WI38 (cell line): ENCODE measurements at regions not wholly inside any gene's neighbourhood (a gene's known extent, or its start where the extent isn't known, plus 50 kb on each side); places are given as distances from the start of the nearest gene placed in this dataset.
"Not testable (repeated sequence)": the region's sequence is repeated elsewhere in the genome, so short reads cannot be mapped to it uniquely, and the experiment has no call there.

Experiments
- H3K4me3 ChIP-seq: 2 replicates; pipeline ENCODE4 v1.5.1; 2011; ENCODE audit warnings: low read depth, mild to moderate bottlenecking, control low read depth, low read length
- TF ChIP-seq, protein P1 (sequence below): IDR thresholded peaks from 2 replicates; pipeline ENCODE4 v1.5.1; 2012; ENCODE audit warnings: low read depth, mild to moderate bottlenecking, control low read depth, low read length

GRCh38 chr2:234869164-234869563 is 82.7 kb upstream of the SH3BP4 start:
- TF ChIP-seq, protein P1, sequence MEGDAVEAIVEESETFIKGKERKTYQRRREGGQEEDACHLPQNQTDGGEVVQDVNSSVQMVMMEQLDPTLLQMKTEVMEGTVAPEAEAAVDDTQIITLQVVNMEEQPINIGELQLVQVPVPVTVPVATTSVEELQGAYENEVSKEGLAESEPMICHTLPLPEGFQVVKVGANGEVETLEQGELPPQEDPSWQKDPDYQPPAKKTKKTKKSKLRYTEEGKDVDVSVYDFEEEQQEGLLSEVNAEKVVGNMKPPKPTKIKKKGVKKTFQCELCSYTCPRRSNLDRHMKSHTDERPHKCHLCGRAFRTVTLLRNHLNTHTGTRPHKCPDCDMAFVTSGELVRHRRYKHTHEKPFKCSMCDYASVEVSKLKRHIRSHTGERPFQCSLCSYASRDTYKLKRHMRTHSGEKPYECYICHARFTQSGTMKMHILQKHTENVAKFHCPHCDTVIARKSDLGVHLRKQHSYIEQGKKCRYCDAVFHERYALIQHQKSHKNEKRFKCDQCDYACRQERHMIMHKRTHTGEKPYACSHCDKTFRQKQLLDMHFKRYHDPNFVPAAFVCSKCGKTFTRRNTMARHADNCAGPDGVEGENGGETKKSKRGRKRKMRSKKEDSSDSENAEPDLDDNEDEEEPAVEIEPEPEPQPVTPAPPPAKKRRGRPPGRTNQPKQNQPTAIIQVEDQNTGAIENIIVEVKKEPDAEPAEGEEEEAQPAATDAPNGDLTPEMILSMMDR = no peak
- no peak overlapping the region for H3K4me3 ChIP-seq

DNA sequence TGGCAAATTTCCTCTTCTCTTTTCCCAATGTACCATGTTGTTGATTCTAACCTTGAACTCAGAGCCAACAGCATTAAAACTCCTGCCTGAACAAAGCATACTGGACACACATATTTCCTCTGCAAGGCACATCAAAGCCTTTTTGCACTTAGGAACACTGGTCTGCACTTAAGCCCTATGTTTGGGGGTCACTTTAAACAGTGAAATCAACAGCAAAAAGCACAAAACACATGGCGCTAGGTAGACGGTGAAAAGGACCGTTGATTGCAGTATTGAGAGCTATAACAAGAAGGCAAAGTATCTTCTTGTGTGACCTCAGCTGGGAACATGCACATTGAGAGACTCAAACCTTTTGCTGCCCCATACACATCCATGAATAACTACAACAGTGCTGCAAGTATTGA is 83.9 kb upstream of the SH3BP4 start:
- TF ChIP-seq, protein P1 = no peak
- H3K4me3 ChIP-seq = no peak overlapping the region

- no peak overlapping the region for H3K4me3 ChIP-seq
- TF ChIP-seq, protein P1 = no peak
Observed at GRCh38 chr2:234865586-234865985, 86.2 kb upstream of the SH3BP4 start.

GRCh38 chr2:234865040-234865439 is 86.8 kb upstream of the SH3BP4 start:
- TF ChIP-seq, protein P1 = no peak
- H3K4me3 ChIP-seq = no peak overlapping the region

- TF ChIP-seq, protein P1 = no peak
Observed at GRCh38 chr2:234864506-234864905, 87.3 kb upstream of the SH3BP4 start.

DNA sequence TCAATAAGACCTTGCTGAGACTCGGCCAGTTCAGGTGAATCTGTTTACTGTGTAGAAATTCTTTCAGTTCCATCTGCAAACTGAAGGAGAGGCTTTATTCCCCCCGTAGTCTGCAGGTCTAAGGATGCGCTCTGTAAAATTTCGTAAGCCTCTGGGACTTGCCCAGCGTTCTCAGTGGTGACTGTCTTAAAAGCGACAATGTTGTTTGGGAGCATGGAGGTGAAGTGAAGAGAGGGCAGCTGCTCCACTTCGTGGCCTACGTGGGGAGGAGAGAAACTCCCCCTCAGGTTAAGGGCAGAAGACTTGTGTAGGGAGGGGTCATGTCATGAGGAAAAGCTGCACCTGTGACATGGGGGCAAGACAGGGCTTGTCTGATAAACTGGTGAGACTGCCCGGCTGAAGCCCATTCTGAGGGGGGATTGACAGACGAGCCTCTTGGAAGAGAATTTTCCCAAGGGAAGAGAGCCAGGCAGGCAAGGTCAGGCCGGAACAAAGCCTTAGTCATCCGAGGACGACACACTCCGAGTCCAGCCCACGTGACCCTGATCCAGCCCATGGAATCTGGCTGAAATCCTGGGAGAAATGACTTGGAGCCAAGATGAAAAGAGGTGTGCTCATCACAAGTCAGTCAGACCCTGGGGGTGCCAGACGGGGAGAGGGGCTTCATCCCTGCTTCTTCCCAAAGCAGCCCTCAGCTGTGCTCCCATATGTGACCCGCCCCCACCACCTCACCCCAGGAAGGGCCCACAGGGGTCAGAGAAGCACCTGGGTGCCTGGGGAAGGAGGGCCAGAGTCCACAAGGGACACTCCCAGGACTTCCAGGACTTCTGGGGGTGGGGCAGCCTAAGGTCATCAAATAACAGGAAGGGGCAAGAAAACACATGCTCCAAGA is 88.5 kb upstream of the SH3BP4 start:
- H3K4me3 ChIP-seq = no peak overlapping the region
- TF ChIP-seq, protein P1 = no peak

More at GRCh38 chr2:234864506-234864905, 87.3 kb upstream of the SH3BP4 start:
- H3K4me3 ChIP-seq = no peak overlapping the region

- TF ChIP-seq, protein P1 = no peak
- H3K4me3 ChIP-seq = no peak overlapping the region
Observed at GRCh38 chr2:234861841-234862735, 89.7 kb upstream of the SH3BP4 start.

DNA sequence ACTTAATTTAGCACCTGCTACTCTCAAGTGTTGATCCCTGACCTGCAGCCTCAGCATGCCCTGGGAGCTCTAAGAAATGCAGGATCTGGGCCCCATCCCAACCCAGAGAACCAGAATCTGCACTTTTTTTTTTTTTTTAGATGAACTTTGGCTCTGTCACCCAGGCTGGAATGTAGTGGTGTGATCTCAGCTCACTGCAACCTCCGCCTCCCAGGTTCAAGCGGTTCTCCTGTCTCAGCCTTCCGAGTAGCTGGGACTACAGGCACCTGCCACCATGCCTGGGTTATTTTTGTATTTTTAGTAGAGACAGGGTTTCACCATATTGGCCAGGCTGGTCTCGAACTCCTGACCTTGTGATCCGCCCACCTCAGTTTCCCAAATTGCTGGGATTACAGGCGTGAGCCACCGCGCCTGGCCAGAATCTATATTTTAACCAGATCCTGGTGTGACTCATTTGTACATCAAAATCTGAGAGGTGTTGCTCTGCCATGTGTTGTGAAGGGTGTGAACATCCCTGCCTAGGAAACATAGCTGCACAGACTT is 92.4 kb upstream of the SH3BP4 start:
- H3K4me3 ChIP-seq = not testable (repeated sequence)
